Activated CD8-positive, alpha-beta T cell treated with anti-CD3 and anti-CD28 coated beads, Interleukin-2, amount 10 ng/mL, durations not matched to agents 7 days and 5 days (primary cell): ENCODE measurements at regions not wholly inside any gene's neighbourhood (a gene's known extent, or its start where the extent isn't known, plus 50 kb on each side); places are given as distances from the start of the nearest gene placed in this dataset.

ENCODE experiments used
- ATAC-seq: fragments of 150-1000 bp; cut with Tn5 transposase; one replicate; pipeline ENCODE4 v1.10.0; 2021; ENCODE audit warnings: moderate library complexity
- CTCF ChIA-PET: fragments of 350-600 bp; sonication (Branson Sonifier 250); formaldehyde crosslinking; loops from one replicate; lab custom pipeline; 2021; ENCODE audit warnings: antibody characterized with exemption; lab: Charles Lee
- POLR2A ChIA-PET: fragments of 350-600 bp; sonication (Branson Sonifier 250); formaldehyde crosslinking; loops from one replicate; lab custom pipeline; 2021; ENCODE audit warnings: antibody characterized with exemption; lab: Charles Lee
- DNase-seq: peaks from one replicate; pipeline ENCODE4 v3.0.0-alpha.2; 2020
- H3K27ac Mint-ChIP-seq: one replicate; pipeline ENCODE4 v1.8.0; 2021; ENCODE audit warnings: mild to moderate bottlenecking, mixed read lengths
- H3K27me3 Mint-ChIP-seq: one replicate; pipeline ENCODE4 v1.8.0; 2021; ENCODE audit warnings: low read depth, mixed read lengths
- H3K36me3 Mint-ChIP-seq: one replicate; pipeline ENCODE4 v1.8.0; 2021; ENCODE audit warnings: low read depth, mixed read lengths
- H3K4me1 Mint-ChIP-seq: one replicate; pipeline ENCODE4 v1.8.0; 2021; ENCODE audit warnings: low read depth, mixed read lengths
- H3K4me3 Mint-ChIP-seq: one replicate; pipeline ENCODE4 v1.8.0; 2021; ENCODE audit warnings: mild to moderate bottlenecking, mixed read lengths
- H3K9me3 Mint-ChIP-seq: one replicate; pipeline ENCODE4 v1.8.0; 2022; ENCODE audit warnings: mixed read lengths; ENCODE audit not compliant: insufficient read depth

DNA sequence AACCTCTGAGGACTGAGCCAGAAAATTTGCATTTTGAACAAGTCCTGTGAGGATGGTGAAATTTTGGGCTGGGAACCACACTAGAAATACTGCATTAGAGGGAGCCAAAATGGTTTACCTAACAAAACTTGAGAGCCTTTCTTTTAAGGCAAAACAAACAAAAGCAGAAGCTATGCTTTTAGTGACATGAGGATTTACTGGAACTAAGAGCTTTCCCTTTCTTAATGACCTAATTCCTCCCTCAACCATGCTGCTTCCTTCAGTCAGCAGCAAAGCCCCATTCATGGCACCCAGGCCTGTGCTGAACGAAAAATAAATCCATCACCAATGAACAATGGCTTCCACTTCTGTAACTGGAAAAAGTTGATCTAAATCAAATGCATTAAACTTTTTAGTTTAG lies 974.3 kb downstream of the HACE1 start:
- CTCF ChIA-PET, result interaction anchor here (0.6 kb wide), 1 partner anchor 27 kb away, joined by 4 read pairs; no protein-coding TSS in a partner anchor
- Mint-ChIP-seq H3K36me3 (no peaks in the 10 kb centered on the region), H3K4me1 (no peaks in the 10 kb centered on the region), H3K9me3 (no peaks in the 10 kb centered on the region), H3K27ac (no peak overlapping the region), H3K27me3 (no peaks in the 10 kb centered on the region), H3K4me3 (no peak overlapping the region)
- ATAC-seq (no peak), DNase-seq (no peak)
- POLR2A ChIA-PET, result no interaction called here

DNA sequence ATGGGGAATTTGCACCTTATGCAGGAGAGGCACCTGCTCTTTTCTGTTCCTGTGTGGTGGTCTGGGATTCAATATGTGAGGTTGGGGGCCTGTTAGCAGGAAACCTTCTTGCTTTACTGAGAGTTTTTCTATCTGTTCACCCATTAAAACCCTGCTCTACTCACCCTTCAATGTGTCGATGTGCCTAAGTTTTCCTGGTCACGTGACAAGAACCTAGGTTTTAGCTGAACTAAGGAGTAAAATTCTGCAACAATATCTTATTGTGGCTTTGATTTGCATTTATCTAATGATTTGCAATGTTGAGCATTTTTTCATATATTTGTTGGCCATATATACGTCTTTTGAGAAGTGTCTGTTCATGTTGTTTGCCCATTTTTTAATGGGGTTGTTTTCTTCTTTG lies 979.9 kb downstream of the HACE1 start:
- no peak overlapping the region for H3K4me3 Mint-ChIP-seq
- ATAC-seq, result no peak
- POLR2A ChIA-PET, result no interaction called here

GRCh38 chr6:103875221-103875620 lies 984.5 kb downstream of the HACE1 start:
- no peak for ATAC-seq
- no peak overlapping the region for H3K27ac Mint-ChIP-seq
- H3K9me3 Mint-ChIP-seq, result peaks cover 3% of the 10 kb centered on the region
- ChIA-PET POLR2A (no interaction called here), CTCF (no interaction called here)
- H3K36me3 Mint-ChIP-seq, result no peaks in the 10 kb centered on the region
- no peaks in the 10 kb centered on the region for H3K27me3 Mint-ChIP-seq
- H3K4me1 Mint-ChIP-seq, result no peaks in the 10 kb centered on the region
- DNase-seq, result no peak
- no peak overlapping the region for H3K4me3 Mint-ChIP-seq

More for the DNA sequence above, 979.9 kb downstream of the HACE1 start:
- DNase-seq, result no peak
- no peaks in the 10 kb centered on the region for H3K36me3 Mint-ChIP-seq
- no peaks in the 10 kb centered on the region for H3K4me1 Mint-ChIP-seq
- H3K27me3 Mint-ChIP-seq, result no peaks in the 10 kb centered on the region
- H3K27ac Mint-ChIP-seq, result no peak overlapping the region
- CTCF ChIA-PET, result no interaction called here
- peaks cover 3% of the 10 kb centered on the region for H3K9me3 Mint-ChIP-seq

DNA sequence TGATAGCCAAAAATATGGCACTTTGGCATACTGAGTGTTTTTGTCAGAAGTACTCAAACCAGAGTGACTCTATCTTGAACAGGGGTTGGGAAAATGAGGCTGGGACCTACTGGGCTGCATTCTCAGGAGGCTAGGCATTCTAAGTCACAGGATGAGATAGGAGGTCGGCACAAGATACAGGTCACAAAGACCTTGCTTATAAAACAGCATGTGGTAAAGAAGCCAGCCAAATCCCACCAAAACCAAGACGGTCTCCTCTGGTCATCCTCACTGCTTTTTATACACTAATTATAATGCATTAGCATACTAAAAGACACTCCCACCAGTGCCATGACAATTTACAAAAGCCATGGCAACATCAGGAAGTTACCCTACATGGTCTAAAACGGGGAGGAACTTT lies 985.1 kb downstream of the HACE1 start:
- DNase-seq (no peak), ATAC-seq (no peak)
- CTCF ChIA-PET, result no interaction called here
- no peaks in the 10 kb centered on the region for H3K4me1 Mint-ChIP-seq
- no peak overlapping the region for H3K27ac Mint-ChIP-seq
- H3K9me3 Mint-ChIP-seq, result peaks cover 3% of the 10 kb centered on the region
- H3K36me3 Mint-ChIP-seq, result no peaks in the 10 kb centered on the region
- no peaks in the 10 kb centered on the region for H3K27me3 Mint-ChIP-seq
- H3K4me3 Mint-ChIP-seq, result no peak overlapping the region
- POLR2A ChIA-PET, result no interaction called here

GRCh38 chr6:103872678-103873077 lies 987.0 kb downstream of the HACE1 start:
- H3K4me1 Mint-ChIP-seq, result no peaks in the 10 kb centered on the region
- H3K27me3 Mint-ChIP-seq, result no peaks in the 10 kb centered on the region
- ATAC-seq, result no peak
- H3K27ac Mint-ChIP-seq, result no peak overlapping the region
- H3K9me3 Mint-ChIP-seq, result peaks cover 3% of the 10 kb centered on the region
- ChIA-PET CTCF (no interaction called here), POLR2A (interaction anchor here (0.5 kb wide), 1 partner anchor 15 kb away, joined by 3 read pairs; no protein-coding TSS in a partner anchor)
- DNase-seq, result no peak
- H3K4me3 Mint-ChIP-seq, result no peak overlapping the region
- H3K36me3 Mint-ChIP-seq, result no peaks in the 10 kb centered on the region

DNA sequence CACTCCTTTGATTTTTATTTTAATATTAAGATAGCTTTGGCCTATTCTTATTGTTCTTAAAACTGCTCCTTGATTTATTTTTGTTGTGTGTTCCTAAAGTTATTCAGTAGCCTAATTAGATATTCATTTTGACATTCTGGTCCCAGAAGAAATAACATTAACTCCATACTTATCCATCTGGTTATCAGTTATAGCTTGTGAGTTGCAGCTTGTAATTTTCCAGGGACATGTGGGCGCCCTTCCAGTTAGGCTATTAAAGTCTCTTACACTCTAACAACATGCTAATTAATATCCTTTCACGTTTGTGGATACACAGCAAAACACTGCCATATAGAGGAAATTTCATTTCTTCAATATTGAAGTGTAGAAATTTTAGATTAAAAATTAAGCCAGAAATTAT lies 987.5 kb downstream of the HACE1 start:
- no peak for ATAC-seq
- H3K9me3 Mint-ChIP-seq, result peaks cover 3% of the 10 kb centered on the region
- no peak for DNase-seq
- H3K4me3 Mint-ChIP-seq, result no peak overlapping the region
- no peak overlapping the region for H3K27ac Mint-ChIP-seq
- no peaks in the 10 kb centered on the region for H3K36me3 Mint-ChIP-seq
- POLR2A ChIA-PET, result interaction anchor here (0.5 kb wide), 1 partner anchor 14 kb away, joined by 3 read pairs; no protein-coding TSS in a partner anchor
- no peaks in the 10 kb centered on the region for H3K4me1 Mint-ChIP-seq
- no peaks in the 10 kb centered on the region for H3K27me3 Mint-ChIP-seq
- CTCF ChIA-PET, result no interaction called here

GRCh38 chr6:103870970-103871369 lies 988.7 kb downstream of the HACE1 start:
- ATAC-seq (no peak), DNase-seq (no peak)
- no peaks in the 10 kb centered on the region for H3K27me3 Mint-ChIP-seq
- H3K27ac Mint-ChIP-seq, result no peak overlapping the region
- H3K36me3 Mint-ChIP-seq, result no peaks in the 10 kb centered on the region
- no peaks in the 10 kb centered on the region for H3K9me3 Mint-ChIP-seq
- no peaks in the 10 kb centered on the region for H3K4me1 Mint-ChIP-seq
- H3K4me3 Mint-ChIP-seq, result no peak overlapping the region
- CTCF ChIA-PET, result no interaction called here
- POLR2A ChIA-PET, result no interaction called here

- Mint-ChIP-seq H3K9me3 (no peaks in the 10 kb centered on the region), H3K27ac (no peak overlapping the region), H3K4me1 (no peaks in the 10 kb centered on the region), H3K27me3 (no peaks in the 10 kb centered on the region), H3K4me3 (no peak overlapping the region), H3K36me3 (no peaks in the 10 kb centered on the region)
- ChIA-PET POLR2A (no interaction called here), CTCF (no interaction called here)
- DNase-seq, result no peak
- ATAC-seq, result no peak
Measured at GRCh38 chr6:103862297-103862696, 997.4 kb downstream of the HACE1 start.

- ChIA-PET POLR2A (interaction anchor here (0.6 kb wide), 1 partner anchor 14 kb away, joined by 3 read pairs; no protein-coding TSS in a partner anchor), CTCF (interaction anchor here (0.6 kb wide), 1 partner anchor 28 kb away, joined by 4 read pairs; no protein-coding TSS in a partner anchor)
- H3K4me1 Mint-ChIP-seq, result no peaks in the 10 kb centered on the region
- no peak overlapping the region for H3K27ac Mint-ChIP-seq
- no peaks in the 10 kb centered on the region for H3K9me3 Mint-ChIP-seq
- ATAC-seq (no peak), DNase-seq (no peak)
- H3K36me3 Mint-ChIP-seq, result no peaks in the 10 kb centered on the region
- no peaks in the 10 kb centered on the region for H3K27me3 Mint-ChIP-seq
- no peak overlapping the region for H3K4me3 Mint-ChIP-seq
Measured at GRCh38 chr6:103858003-103858402, 1001.7 kb downstream of the HACE1 start.

DNA sequence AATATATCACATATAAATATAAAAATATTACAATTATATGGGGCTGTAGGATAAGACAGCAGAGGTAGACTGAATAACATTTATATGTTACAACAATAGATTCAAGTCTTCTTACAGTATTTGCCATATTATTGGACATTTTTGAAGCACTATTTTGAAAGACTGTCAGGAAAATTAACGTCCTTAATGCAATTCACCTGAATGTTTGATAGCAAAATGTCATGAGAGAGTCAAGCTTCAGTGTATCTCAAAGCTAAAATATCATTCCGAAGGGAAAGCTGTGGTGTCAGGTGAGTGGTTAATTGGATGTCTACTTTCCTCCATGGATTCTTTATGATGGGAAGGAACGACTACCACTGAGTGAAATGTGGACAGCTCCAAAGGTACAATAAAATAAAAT lies 1004.0 kb downstream of the HACE1 start:
- DNase-seq (no peak), ATAC-seq (no peak)
- Mint-ChIP-seq H3K27ac (no peak overlapping the region), H3K4me1 (no peaks in the 10 kb centered on the region), H3K36me3 (no peaks in the 10 kb centered on the region), H3K9me3 (no peaks in the 10 kb centered on the region), H3K27me3 (no peaks in the 10 kb centered on the region), H3K4me3 (no peak overlapping the region)
- ChIA-PET POLR2A (no interaction called here), CTCF (no interaction called here)

GRCh38 chr6:103854059-103854458 lies 1005.7 kb downstream of the HACE1 start:
- Mint-ChIP-seq H3K36me3 (no peaks in the 10 kb centered on the region), H3K9me3 (no peaks in the 10 kb centered on the region), H3K27me3 (no peaks in the 10 kb centered on the region), H3K27ac (no peak overlapping the region), H3K4me1 (no peaks in the 10 kb centered on the region), H3K4me3 (no peak overlapping the region)
- ChIA-PET POLR2A (no interaction called here), CTCF (no interaction called here)
- DNase-seq (no peak), ATAC-seq (no peak)

- no peak for ATAC-seq
- DNase-seq, result no peak
- Mint-ChIP-seq H3K9me3 (peaks cover 5% of the 10 kb centered on the region), H3K4me1 (no peaks in the 10 kb centered on the region), H3K36me3 (no peaks in the 10 kb centered on the region), H3K4me3 (no peak overlapping the region), H3K27ac (no peak overlapping the region), H3K27me3 (no peaks in the 10 kb centered on the region)
- ChIA-PET POLR2A (no interaction called here), CTCF (no interaction called here)
Measured at GRCh38 chr6:103838457-103838856, 1021.3 kb downstream of the HACE1 start.

DNA sequence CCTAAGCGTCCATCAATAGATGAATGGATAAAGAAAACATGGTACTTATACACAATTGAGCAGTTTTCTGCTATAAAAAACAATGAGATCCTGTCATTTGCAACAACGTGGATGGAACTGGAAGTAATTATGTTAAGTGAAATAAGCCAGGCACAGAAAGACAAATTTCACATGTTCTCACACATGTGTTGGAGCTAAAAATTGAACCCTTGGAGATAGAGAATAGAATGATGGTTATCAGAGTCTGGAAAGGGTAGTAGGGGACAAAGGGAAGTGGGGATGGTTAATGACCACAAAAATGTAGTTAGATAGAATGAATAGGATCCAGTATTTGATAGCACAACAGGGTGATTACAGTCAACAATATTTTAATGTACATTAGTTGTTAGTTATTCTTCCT lies 1033.5 kb downstream of the HACE1 start:
- ChIA-PET POLR2A (no interaction called here), CTCF (no interaction called here)
- ATAC-seq (no peak), DNase-seq (no peak)
- Mint-ChIP-seq H3K27ac (no peak overlapping the region), H3K27me3 (no peaks in the 10 kb centered on the region), H3K4me1 (no peaks in the 10 kb centered on the region), H3K4me3 (no peak overlapping the region), H3K9me3 (peaks cover 16% of the 10 kb centered on the region), H3K36me3 (no peaks in the 10 kb centered on the region)
